ENCODE measurements at regions not wholly inside any gene's neighbourhood (a gene's known extent, or its start where the extent isn't known, plus 50 kb on each side); places are given as distances from the start of the nearest gene placed in this dataset.

DNA sequence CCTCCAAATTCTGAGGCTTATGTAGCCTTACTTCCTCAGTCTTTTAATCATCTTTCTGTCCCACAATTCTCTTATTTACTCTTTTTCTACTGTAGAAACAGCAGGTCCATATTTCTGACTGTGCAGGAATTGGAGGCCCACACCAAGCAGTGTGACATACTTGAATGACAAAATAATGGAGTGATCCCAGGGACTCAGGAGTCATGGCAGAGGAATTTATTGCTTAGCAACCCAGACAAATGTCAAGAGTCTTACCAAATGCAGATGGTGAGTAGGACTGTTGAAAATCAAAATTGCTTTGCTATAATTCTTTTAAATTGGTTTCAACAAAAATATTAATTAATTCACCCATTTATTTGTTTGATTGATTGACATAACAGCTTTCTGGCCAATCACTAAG, 59.9 kb downstream of the HTR1B start:
- no peaks in the 10 kb centered on the region for H3K4me1 ChIP-seq (ENCODE audit: insufficient read depth)
- TF ChIP-seq POLR2A (IDR thresholded peaks at IDR 0.05), result no peak
- TF ChIP-seq, protein P1, sequence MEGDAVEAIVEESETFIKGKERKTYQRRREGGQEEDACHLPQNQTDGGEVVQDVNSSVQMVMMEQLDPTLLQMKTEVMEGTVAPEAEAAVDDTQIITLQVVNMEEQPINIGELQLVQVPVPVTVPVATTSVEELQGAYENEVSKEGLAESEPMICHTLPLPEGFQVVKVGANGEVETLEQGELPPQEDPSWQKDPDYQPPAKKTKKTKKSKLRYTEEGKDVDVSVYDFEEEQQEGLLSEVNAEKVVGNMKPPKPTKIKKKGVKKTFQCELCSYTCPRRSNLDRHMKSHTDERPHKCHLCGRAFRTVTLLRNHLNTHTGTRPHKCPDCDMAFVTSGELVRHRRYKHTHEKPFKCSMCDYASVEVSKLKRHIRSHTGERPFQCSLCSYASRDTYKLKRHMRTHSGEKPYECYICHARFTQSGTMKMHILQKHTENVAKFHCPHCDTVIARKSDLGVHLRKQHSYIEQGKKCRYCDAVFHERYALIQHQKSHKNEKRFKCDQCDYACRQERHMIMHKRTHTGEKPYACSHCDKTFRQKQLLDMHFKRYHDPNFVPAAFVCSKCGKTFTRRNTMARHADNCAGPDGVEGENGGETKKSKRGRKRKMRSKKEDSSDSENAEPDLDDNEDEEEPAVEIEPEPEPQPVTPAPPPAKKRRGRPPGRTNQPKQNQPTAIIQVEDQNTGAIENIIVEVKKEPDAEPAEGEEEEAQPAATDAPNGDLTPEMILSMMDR (IDR thresholded peaks at IDR 0.05), result no peak
- TF ChIP-seq EP300 (IDR thresholded peaks at IDR 0.05), result no peak
- H3K27me3 ChIP-seq, result no peaks in the 10 kb centered on the region
- no peak overlapping the region for H3K4me3 ChIP-seq
- intact Hi-C loops (cut with DNase I), result no loop called here
- no peak for DNase-seq
- H3K27ac ChIP-seq, result no peak overlapping the region
- no peaks in the 10 kb centered on the region for H3K36me3 ChIP-seq
- no peaks in the 10 kb centered on the region for H3K9me3 ChIP-seq

DNA sequence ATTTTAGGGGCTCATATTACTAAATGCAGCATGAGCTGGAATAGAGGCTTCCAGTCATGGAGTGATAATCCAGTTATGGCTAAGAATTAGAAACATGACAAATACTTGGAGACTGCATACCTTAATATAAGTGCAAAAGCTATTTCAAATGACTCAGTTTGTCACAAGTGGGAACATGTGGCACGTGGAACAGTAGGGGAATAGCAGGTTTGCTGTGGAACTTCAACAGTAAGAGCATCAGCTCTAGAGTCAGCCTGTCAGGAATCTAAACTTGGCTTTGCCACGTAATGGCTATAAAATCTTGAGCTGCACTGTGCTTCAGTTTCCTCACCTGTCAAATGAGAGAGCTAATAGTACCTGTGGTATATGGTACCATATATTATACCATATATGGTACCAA, 62.1 kb downstream of the HTR1B start:
- 86 to 94% (median 88%) methylated on average over 2 of the region's 2 CpGs for WGBS, 3 donors
- H3K27me3 ChIP-seq, result no peaks in the 10 kb centered on the region
- intact Hi-C loops (cut with DNase I), result no loop called here
- no peak for DNase-seq
- no peaks in the 10 kb centered on the region for H3K4me1 ChIP-seq (ENCODE audit: insufficient read depth)
- no peak overlapping the region for H3K27ac ChIP-seq
- H3K36me3 ChIP-seq, result no peaks in the 10 kb centered on the region
- TF ChIP-seq EP300 (IDR thresholded peaks at IDR 0.05), result no peak
- TF ChIP-seq POLR2A (IDR thresholded peaks at IDR 0.05), result no peak
- TF ChIP-seq, protein P1 (IDR thresholded peaks at IDR 0.05), result no peak
- no peaks in the 10 kb centered on the region for H3K9me3 ChIP-seq
- H3K4me3 ChIP-seq, result no peak overlapping the region

DNA sequence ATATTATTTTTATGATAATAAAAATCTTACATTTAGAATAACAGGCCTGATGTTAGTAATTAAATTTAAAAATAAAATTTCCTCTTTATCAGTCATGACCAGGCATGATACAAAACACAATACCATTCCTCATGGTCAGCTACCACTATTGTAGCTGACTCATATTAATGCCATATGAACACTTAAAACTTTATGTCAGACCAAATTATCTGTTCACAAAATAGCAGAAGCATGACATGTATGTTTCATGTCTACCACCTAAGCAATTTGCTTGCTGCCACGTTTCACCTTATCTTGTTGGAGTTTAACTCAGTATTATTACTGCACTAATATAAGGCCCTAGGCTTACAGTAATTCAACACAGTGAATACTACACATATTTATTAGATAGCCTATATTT, 65.7 kb downstream of the HTR1B start:
- WGBS, 3 donors, result 57 to 62% (median 61%) methylated on average over 1 of the region's 1 CpG
- Histone ChIP-seq H3K27me3 (no peaks in the 10 kb centered on the region), H3K4me3 (no peak overlapping the region), H3K36me3 (no peaks in the 10 kb centered on the region), H3K9me3 (no peaks in the 10 kb centered on the region), H3K27ac (no peak overlapping the region), H3K4me1 (ENCODE audit: insufficient read depth) (no peaks in the 10 kb centered on the region)
- intact Hi-C loops (cut with DNase I), result no loop called here
- TF ChIP-seq EP300 (IDR thresholded peaks at IDR 0.05) (no peak), POLR2A (IDR thresholded peaks at IDR 0.05) (no peak)
- TF ChIP-seq, protein P1 (IDR thresholded peaks at IDR 0.05), result no peak
- no peak for DNase-seq

- Histone ChIP-seq H3K36me3 (no peaks in the 10 kb centered on the region), H3K4me3 (no peak overlapping the region), H3K27ac (no peak overlapping the region), H3K27me3 (no peaks in the 10 kb centered on the region), H3K4me1 (ENCODE audit: insufficient read depth) (no peaks in the 10 kb centered on the region), H3K9me3 (no peaks in the 10 kb centered on the region)
- TF ChIP-seq POLR2A (IDR thresholded peaks at IDR 0.05) (no peak), EP300 (IDR thresholded peaks at IDR 0.05) (no peak)
- TF ChIP-seq, protein P1 (IDR thresholded peaks at IDR 0.05), result no peak
- intact Hi-C loops (cut with DNase I), result no loop called here
- no peak for DNase-seq
Measured at GRCh38 chr6:77389402-77389801, 73.9 kb downstream of the HTR1B start.

- Histone ChIP-seq H3K36me3 (no peaks in the 10 kb centered on the region), H3K27ac (no peak overlapping the region), H3K9me3 (no peaks in the 10 kb centered on the region), H3K4me3 (no peak overlapping the region), H3K4me1 (ENCODE audit: insufficient read depth) (no peaks in the 10 kb centered on the region), H3K27me3 (no peaks in the 10 kb centered on the region)
- DNase-seq, result no peak
- intact Hi-C loops (cut with DNase I), result no loop called here
- TF ChIP-seq, protein P1 (IDR thresholded peaks at IDR 0.05), result no peak
- TF ChIP-seq POLR2A (IDR thresholded peaks at IDR 0.05), result no peak
- no peak for TF ChIP-seq EP300 (IDR thresholded peaks at IDR 0.05)
- 34 to 39% (median 38%) methylated on average over 2 of the region's 2 CpGs for WGBS, 3 donors
Measured at GRCh38 chr6:77383026-77383425, 80.3 kb downstream of the HTR1B start.
